ENCODE measurements at regions not wholly inside any gene's neighbourhood (a gene's known extent, or its start where the extent isn't known, plus 50 kb on each side); places are given as distances from the start of the nearest gene placed in this dataset.

- Mint-ChIP-seq H3K4me3 (no peak overlapping the region), H3K27me3 (peaks cover 14% of the 10 kb centered on the region), H3K36me3 (ENCODE audit: low read depth) (peaks cover 5% of the 10 kb centered on the region), H3K27ac (no peak overlapping the region), H3K9me3 (no peaks in the 10 kb centered on the region), H3K4me1 (peaks cover 41% of the 10 kb centered on the region)
- ATAC-seq: no peak
- no peak for DNase-seq
Observed at GRCh38 chr9:89926167-89926566, 321.4 kb downstream of the GADD45G start.

GRCh38 chr9:89926691-89927220, 321.9 kb downstream of the GADD45G start:
- Mint-ChIP-seq H3K9me3 (no peaks in the 10 kb centered on the region), H3K27me3 (peaks cover 14% of the 10 kb centered on the region), H3K27ac (no peak overlapping the region), H3K4me1 (peaks cover 41% of the 10 kb centered on the region), H3K4me3 (no peak overlapping the region), H3K36me3 (ENCODE audit: low read depth) (peaks cover 5% of the 10 kb centered on the region)
- no peak for ATAC-seq
- no peak for DNase-seq

GRCh38 chr9:89928106-89928505, 323.3 kb downstream of the GADD45G start:
- peaks cover 5% of the 10 kb centered on the region for H3K36me3 Mint-ChIP-seq (ENCODE audit: low read depth)
- H3K27me3 Mint-ChIP-seq: peaks cover 15% of the 10 kb centered on the region
- no peak overlapping the region for H3K4me3 Mint-ChIP-seq
- H3K4me1 Mint-ChIP-seq: peaks cover 35% of the 10 kb centered on the region
- DNase-seq (no peak), ATAC-seq (no peak)
- no peak overlapping the region for H3K27ac Mint-ChIP-seq
- no peaks in the 10 kb centered on the region for H3K9me3 Mint-ChIP-seq

GRCh38 chr9:89928521-89929275, 323.9 kb downstream of the GADD45G start:
- Mint-ChIP-seq H3K4me3 (no peak overlapping the region), H3K27me3 (peaks cover 17% of the 10 kb centered on the region), H3K4me1 (peaks cover 29% of the 10 kb centered on the region), H3K9me3 (no peaks in the 10 kb centered on the region), H3K36me3 (ENCODE audit: low read depth) (peaks cover 4% of the 10 kb centered on the region), H3K27ac (no peak overlapping the region)
- DNase-seq (no peak), ATAC-seq (no peak)

GRCh38 chr9:89929315-89929672, 324.5 kb downstream of the GADD45G start:
- no peaks in the 10 kb centered on the region for H3K36me3 Mint-ChIP-seq (ENCODE audit: low read depth)
- H3K27ac Mint-ChIP-seq: no peak overlapping the region
- no peaks in the 10 kb centered on the region for H3K9me3 Mint-ChIP-seq
- ATAC-seq: no peak
- peaks cover 17% of the 10 kb centered on the region for H3K27me3 Mint-ChIP-seq
- DNase-seq: no peak
- H3K4me3 Mint-ChIP-seq: no peak overlapping the region
- H3K4me1 Mint-ChIP-seq: peaks cover 23% of the 10 kb centered on the region

- Mint-ChIP-seq H3K4me3 (no peak overlapping the region), H3K27ac (no peak overlapping the region), H3K36me3 (ENCODE audit: low read depth) (no peaks in the 10 kb centered on the region), H3K9me3 (no peaks in the 10 kb centered on the region), H3K4me1 (peaks cover 18% of the 10 kb centered on the region), H3K27me3 (peaks cover 17% of the 10 kb centered on the region)
- ATAC-seq (no peak), DNase-seq (no peak)
Observed at GRCh38 chr9:89929673-89930480, 325.1 kb downstream of the GADD45G start.

GRCh38 chr9:89933578-89933977, 328.8 kb downstream of the GADD45G start:
- H3K4me3 Mint-ChIP-seq: no peak overlapping the region
- H3K9me3 Mint-ChIP-seq: no peaks in the 10 kb centered on the region
- no peaks in the 10 kb centered on the region for H3K36me3 Mint-ChIP-seq (ENCODE audit: low read depth)
- no peak for ATAC-seq
- DNase-seq: no peak
- no peak overlapping the region for H3K27ac Mint-ChIP-seq
- peaks cover 16% of the 10 kb centered on the region for H3K4me1 Mint-ChIP-seq
- peaks cover 24% of the 10 kb centered on the region for H3K27me3 Mint-ChIP-seq

GRCh38 chr9:89935115-89935514, 330.3 kb downstream of the GADD45G start:
- peaks cover 10% of the 10 kb centered on the region for H3K4me1 Mint-ChIP-seq
- ATAC-seq (no peak), DNase-seq (no peak)
- no peaks in the 10 kb centered on the region for H3K36me3 Mint-ChIP-seq (ENCODE audit: low read depth)
- no peak overlapping the region for H3K4me3 Mint-ChIP-seq
- no peaks in the 10 kb centered on the region for H3K9me3 Mint-ChIP-seq
- no peak overlapping the region for H3K27ac Mint-ChIP-seq
- peaks cover 36% of the 10 kb centered on the region for H3K27me3 Mint-ChIP-seq

- H3K36me3 Mint-ChIP-seq (ENCODE audit: low read depth): no peaks in the 10 kb centered on the region
- no peak overlapping the region for H3K4me3 Mint-ChIP-seq
- H3K27me3 Mint-ChIP-seq: peaks cover 40% of the 10 kb centered on the region
- DNase-seq: no peak
- ATAC-seq: no peak
- peaks cover 6% of the 10 kb centered on the region for H3K4me1 Mint-ChIP-seq
- no peaks in the 10 kb centered on the region for H3K9me3 Mint-ChIP-seq
- H3K27ac Mint-ChIP-seq: no peak overlapping the region
Observed at GRCh38 chr9:89935801-89936200, 331.0 kb downstream of the GADD45G start.

- Mint-ChIP-seq H3K4me3 (no peak overlapping the region), H3K27ac (no peak overlapping the region), H3K9me3 (no peaks in the 10 kb centered on the region), H3K36me3 (ENCODE audit: low read depth) (no peaks in the 10 kb centered on the region), H3K4me1 (peaks cover 14% of the 10 kb centered on the region), H3K27me3 (peaks cover 45% of the 10 kb centered on the region)
- no peak for ATAC-seq
- DNase-seq: no peak
Observed at GRCh38 chr9:89937051-89937450, 332.2 kb downstream of the GADD45G start.

GRCh38 chr9:89939181-89939580, 334.4 kb downstream of the GADD45G start:
- Mint-ChIP-seq H3K4me3 (no peak overlapping the region), H3K27me3 (peaks cover 49% of the 10 kb centered on the region), H3K36me3 (ENCODE audit: low read depth) (no peaks in the 10 kb centered on the region), H3K27ac (no peak overlapping the region), H3K9me3 (no peaks in the 10 kb centered on the region), H3K4me1 (peaks cover 14% of the 10 kb centered on the region)
- ATAC-seq (no peak), DNase-seq (no peak)

GRCh38 chr9:89939626-89940292, 334.9 kb downstream of the GADD45G start:
- H3K4me3 Mint-ChIP-seq: no peak overlapping the region
- peaks cover 49% of the 10 kb centered on the region for H3K27me3 Mint-ChIP-seq
- no peak for ATAC-seq
- no peak for DNase-seq
- no peak overlapping the region for H3K27ac Mint-ChIP-seq
- no peaks in the 10 kb centered on the region for H3K36me3 Mint-ChIP-seq (ENCODE audit: low read depth)
- H3K4me1 Mint-ChIP-seq: peaks cover 14% of the 10 kb centered on the region
- no peaks in the 10 kb centered on the region for H3K9me3 Mint-ChIP-seq

GRCh38 chr9:89940625-89941024, 335.8 kb downstream of the GADD45G start:
- H3K27me3 Mint-ChIP-seq: peaks cover 47% of the 10 kb centered on the region
- no peaks in the 10 kb centered on the region for H3K36me3 Mint-ChIP-seq (ENCODE audit: low read depth)
- no peak for ATAC-seq
- H3K4me1 Mint-ChIP-seq: peaks cover 14% of the 10 kb centered on the region
- H3K9me3 Mint-ChIP-seq: no peaks in the 10 kb centered on the region
- no peak for DNase-seq
- no peak overlapping the region for H3K27ac Mint-ChIP-seq
- no peak overlapping the region for H3K4me3 Mint-ChIP-seq

- H3K36me3 Mint-ChIP-seq (ENCODE audit: low read depth): no peaks in the 10 kb centered on the region
- peaks cover 38% of the 10 kb centered on the region for H3K27me3 Mint-ChIP-seq
- H3K27ac Mint-ChIP-seq: peak overlapping the region; percentile 40
- H3K9me3 Mint-ChIP-seq: no peaks in the 10 kb centered on the region
- peak; percentile 70 for ATAC-seq
- peaks cover 8% of the 10 kb centered on the region for H3K4me1 Mint-ChIP-seq
- DNase-seq: no peak
- no peak overlapping the region for H3K4me3 Mint-ChIP-seq
Observed at GRCh38 chr9:89941875-89942274, 337.1 kb downstream of the GADD45G start.

Measured in activated naive CD8-positive, alpha-beta T cell treated with anti-CD3 and anti-CD28 coated beads, Interleukin-2, amount 50 U/mL, for 24 hours (primary cell).